Lower lobe of right lung (tissue), 2 donors: ENCODE measurements at regions not wholly inside any gene's neighbourhood (a gene's known extent, or its start where the extent isn't known, plus 50 kb on each side); places are given as distances from the start of the nearest gene placed in this dataset.

Source experiments
- ATAC-seq, 2 donors: fragments of 200-7000 bp; cut with Tn5 transposase; one replicate each; pipeline ENCODE4 v1.9.1; 2020 to 2022; ENCODE audit warnings: mild to moderate bottlenecking in 2 of 2, moderate library complexity in 2 of 2
- DNase-seq: peaks from one replicate; pipeline ENCODE4 v3.0.0-alpha.2; 2020
- H3K27ac ChIP-seq: fragments of 200-600 bp; one replicate; pipeline ENCODE4 v1.8.0; 2022
- H3K27me3 ChIP-seq: fragments of 200-600 bp; one replicate; pipeline ENCODE4 v1.8.0; 2022; ENCODE audit warnings: low read depth
- H3K36me3 ChIP-seq: fragments of 200-600 bp; one replicate; pipeline ENCODE4 v1.8.0; 2022; ENCODE audit warnings: mild to moderate bottlenecking
- H3K4me1 ChIP-seq: fragments of 200-600 bp; one replicate; pipeline ENCODE4 v1.8.0; 2022
- H3K4me3 ChIP-seq: fragments of 200-600 bp; one replicate; pipeline ENCODE4 v1.8.0; 2022; ENCODE audit warnings: mild to moderate bottlenecking
- H3K9me3 ChIP-seq: fragments of 200-600 bp; one replicate; pipeline ENCODE4 v1.8.0; 2022
- CTCF ChIP-seq: fragments of 200-600 bp; IDR thresholded peaks from one replicate; pipeline ENCODE4 v1.8.0; 2022; ENCODE audit warnings: antibody characterized with exemption, mild to moderate bottlenecking
- intact Hi-C: fragments of 100-400 bp; cut with DNase I; formaldehyde crosslinking; loops from one replicate; pipeline ENCODE4 v1.11.0; 2022
- donor health status: DM: no; HTN: yes; CAD: no; lungs with severe emphysema.

DNA sequence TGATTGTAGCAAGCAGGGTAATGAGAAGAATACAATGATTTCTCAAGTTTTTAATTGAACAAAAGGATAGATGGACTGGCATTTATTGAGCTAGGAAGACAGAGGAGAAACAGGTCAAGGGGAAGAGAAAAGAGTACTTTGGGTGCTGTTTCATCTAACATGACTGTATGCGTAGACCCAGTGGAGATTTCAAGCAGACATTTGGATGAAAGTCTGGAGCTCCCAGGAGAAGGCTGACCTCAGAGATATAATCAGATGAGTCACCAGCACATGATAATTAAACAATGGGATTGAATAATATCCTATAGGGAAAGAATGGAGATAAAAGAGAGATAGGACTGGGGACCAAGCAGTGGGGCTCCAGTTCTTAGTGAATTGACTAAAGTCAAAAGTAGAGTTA is 194.9 kb downstream of the ARRDC4 start:
- ATAC-seq = no peak
- no peaks in the 10 kb centered on the region for H3K9me3 ChIP-seq
- H3K27me3 ChIP-seq = no peaks in the 10 kb centered on the region
- H3K36me3 ChIP-seq = no peaks in the 10 kb centered on the region
- H3K27ac ChIP-seq = no peak overlapping the region
- intact Hi-C loops = no loop called here
- H3K4me3 ChIP-seq = no peak overlapping the region
- TF ChIP-seq CTCF = no peak
- DNase-seq = no peak
- H3K4me1 ChIP-seq = no peaks in the 10 kb centered on the region

- intact Hi-C loops = no loop called here
- ATAC-seq = peak in 1 of 2 donors; percentile 36
- no peak for DNase-seq
- Histone ChIP-seq H3K9me3 (no peaks in the 10 kb centered on the region), H3K27ac (no peak overlapping the region), H3K27me3 (no peaks in the 10 kb centered on the region), H3K36me3 (no peaks in the 10 kb centered on the region), H3K4me1 (no peaks in the 10 kb centered on the region), H3K4me3 (no peak overlapping the region)
- TF ChIP-seq CTCF = no peak
Measured at GRCh38 chr15:98160236-98160635, 199.7 kb downstream of the ARRDC4 start.

GRCh38 chr15:98163319-98164045 is 203.0 kb downstream of the ARRDC4 start:
- DNase-seq (no peak), ATAC-seq (no peak)
- Histone ChIP-seq H3K36me3 (no peaks in the 10 kb centered on the region), H3K27ac (no peak overlapping the region), H3K4me1 (no peaks in the 10 kb centered on the region), H3K4me3 (no peak overlapping the region), H3K9me3 (no peaks in the 10 kb centered on the region), H3K27me3 (no peaks in the 10 kb centered on the region)
- TF ChIP-seq CTCF = no peak
- intact Hi-C loops = no loop called here

GRCh38 chr15:98164571-98164970 is 204.1 kb downstream of the ARRDC4 start:
- H3K27me3 ChIP-seq = no peaks in the 10 kb centered on the region
- intact Hi-C loops = no loop called here

GRCh38 chr15:98164986-98165385 is 204.5 kb downstream of the ARRDC4 start:
- no peak for TF ChIP-seq CTCF
- no peak overlapping the region for H3K27ac ChIP-seq
- intact Hi-C loops = no loop called here
- no peaks in the 10 kb centered on the region for H3K27me3 ChIP-seq
- ATAC-seq = no peak
- H3K9me3 ChIP-seq = no peaks in the 10 kb centered on the region
- H3K36me3 ChIP-seq = no peaks in the 10 kb centered on the region
- H3K4me1 ChIP-seq = no peaks in the 10 kb centered on the region
- H3K4me3 ChIP-seq = no peak overlapping the region
- no peak for DNase-seq

More at GRCh38 chr15:98164571-98164970, 204.1 kb downstream of the ARRDC4 start:
- no peak for TF ChIP-seq CTCF
- no peak overlapping the region for H3K4me3 ChIP-seq
- H3K27ac ChIP-seq = no peak overlapping the region
- no peak for DNase-seq
- H3K36me3 ChIP-seq = no peaks in the 10 kb centered on the region
- H3K4me1 ChIP-seq = no peaks in the 10 kb centered on the region
- no peaks in the 10 kb centered on the region for H3K9me3 ChIP-seq
- ATAC-seq = no peak
